CD14-positive monocyte (primary cell): ENCODE measurements at regions not wholly inside any gene's neighbourhood (a gene's known extent, or its start where the extent isn't known, plus 50 kb on each side); places are given as distances from the start of the nearest gene placed in this dataset.

Experiments
- DNase-seq, 3 donors: peaks; one replicate each; pipeline ENCODE4 v3.0.0-alpha.2; 2011 to 2022
- H2AFZ ChIP-seq: 2 replicates; pipeline ENCODE4 v1.6.0; 2012; ENCODE audit warnings: mild to moderate bottlenecking, low read depth, low read length, inconsistent platforms; ENCODE audit not compliant: insufficient read depth, poor library complexity, severe bottlenecking
- H3K27ac ChIP-seq, 2 donors: 1 replicate in 1 of 2; 2 replicates in 1 of 2; pipeline ENCODE4 v1.5.1; 2012 to 2013; ENCODE audit warnings: low read length in 2 of 2, control low read depth in 1 of 2, inconsistent platforms in 1 of 2, low read depth in 1 of 2, mild to moderate bottlenecking in 1 of 2
- H3K27me3 ChIP-seq, 2 donors: one replicate each; pipeline versions ENCODE4 v1.6.0 to v1.6.1; 2011 to 2013; ENCODE audit warnings: low read length in 2 of 2; ENCODE audit not compliant: control insufficient read depth in 2 of 2, insufficient read depth in 2 of 2
- H3K36me3 ChIP-seq, 2 donors: replicated peaks in 1 of 2; 1 replicate in 1 of 2; 2 replicates in 1 of 2; pipeline versions ENCODE4 v1.5.1 to v1.6.1; 2012 to 2013; ENCODE audit warnings: low read length in 2 of 2, control low read depth in 1 of 2, inconsistent platforms in 1 of 2, mild to moderate bottlenecking in 1 of 2; ENCODE audit not compliant: insufficient read depth in 2 of 2, control insufficient read depth in 1 of 2
- H3K4me1 ChIP-seq, 2 donors: 1 replicate in 1 of 2; 2 replicates in 1 of 2; pipeline versions ENCODE4 v1.5.1 to v1.6.1; 2012 to 2013; ENCODE audit warnings: low read length in 2 of 2, control low read depth in 1 of 2, inconsistent platforms in 1 of 2, mild to moderate bottlenecking in 1 of 2, moderate library complexity in 1 of 2; ENCODE audit not compliant: insufficient read depth in 2 of 2, control insufficient read depth in 1 of 2
- H3K4me2 ChIP-seq: replicated peaks from 2 replicates; pipeline ENCODE3; 2012; ENCODE audit warnings: low read length, moderate library complexity, mild to moderate bottlenecking; ENCODE audit not compliant: poor library complexity, severe bottlenecking; ENCODE audit errors: extremely low read depth
- H3K4me3 ChIP-seq, 3 experiments: fragments of 200-600 bp in 1 of 3; sonication (generic) in 1 of 3; replicated peaks in 1 of 3; 1 replicate in 2 of 3; 2 replicates in 1 of 3; pipeline ENCODE4 v1.5.1; 2011 to 2013; ENCODE audit warnings: low read length in 3 of 3, mild to moderate bottlenecking in 3 of 3, control low read depth in 2 of 3, low read depth in 2 of 3, inconsistent platforms in 1 of 3, moderate library complexity in 1 of 3
- H3K79me2 ChIP-seq: 2 replicates; pipeline ENCODE4 v1.6.0; 2012; ENCODE audit warnings: mild to moderate bottlenecking, control low read depth, inconsistent platforms, low read length, moderate library complexity; ENCODE audit not compliant: insufficient read depth
- H3K9ac ChIP-seq: 2 replicates; pipeline ENCODE4 v1.6.0; 2017; ENCODE audit warnings: low read length, mild to moderate bottlenecking; ENCODE audit not compliant: insufficient read depth, poor library complexity, severe bottlenecking
- H3K9me3 ChIP-seq, 2 donors: replicated peaks in 1 of 2; 1 replicate in 1 of 2; 2 replicates in 1 of 2; pipeline versions ENCODE4 v1.5.1 to v1.6.1; 2012 to 2013; ENCODE audit warnings: low read length in 2 of 2, control low read depth in 1 of 2; ENCODE audit not compliant: control insufficient read depth in 1 of 2, insufficient read depth in 1 of 2
- H4K20me1 ChIP-seq: 2 replicates; pipeline ENCODE4 v1.6.0; 2012; ENCODE audit warnings: mild to moderate bottlenecking, low read length, control low read depth, moderate library complexity; ENCODE audit not compliant: insufficient read depth
- H3K27ac Mint-ChIP-seq, 7 donors: one replicate each; pipeline ENCODE4 v1.8.0; 2020; ENCODE audit warnings: mild to moderate bottlenecking in 7 of 7, mixed read lengths in 7 of 7, moderate library complexity in 6 of 7, inconsistent platforms in 2 of 7
- H3K27me3 Mint-ChIP-seq, 3 donors: one replicate each; pipeline ENCODE4 v1.8.0; 2021 to 2022; ENCODE audit warnings: low read depth in 3 of 3, mild to moderate bottlenecking in 3 of 3, mixed read lengths in 3 of 3, moderate library complexity in 3 of 3, inconsistent platforms in 1 of 3
- H3K36me3 Mint-ChIP-seq, 2 donors: one replicate each; pipeline ENCODE4 v1.8.0; 2020; ENCODE audit warnings: mixed read lengths in 2 of 2, inconsistent platforms in 1 of 2, mild to moderate bottlenecking in 1 of 2
- H3K4me1 Mint-ChIP-seq: one replicate; pipeline ENCODE4 v1.8.0; 2020; ENCODE audit warnings: mild to moderate bottlenecking, mixed read lengths
- H3K4me3 Mint-ChIP-seq, 2 donors: one replicate each; pipeline ENCODE4 v1.8.0; 2020; ENCODE audit warnings: mild to moderate bottlenecking in 2 of 2, mixed read lengths in 2 of 2, moderate library complexity in 1 of 2
- H3K9me3 Mint-ChIP-seq, 7 donors: one replicate each; pipeline ENCODE4 v1.8.0; 2020 to 2022; ENCODE audit warnings: mixed read lengths in 7 of 7, mild to moderate bottlenecking in 6 of 7, moderate library complexity in 6 of 7, inconsistent platforms in 2 of 7
- WGBS: methylation state at CpG from one replicate; pipeline ENCODE4 v1.1.5; 2013; ENCODE audit warnings: missing lambda C conversion rate; ENCODE audit not compliant: insufficient coverage; 5-methylcytosine and 5-hydroxymethylcytosine counted together
- intact Hi-C, 2 donors: fragments of 100-400 bp; cut with micrococcal nuclease; formaldehyde crosslinking; loops; one replicate each; pipeline versions ENCODE4 v1.15.0 to v1.15.1; 2023
- TF ChIP-seq, protein P1 (sequence below): fragments of 200-600 bp; IDR thresholded peaks from one replicate; pipeline ENCODE4 v1.8.0; 2022; ENCODE audit warnings: antibody characterized with exemption, mild to moderate bottlenecking

DNA sequence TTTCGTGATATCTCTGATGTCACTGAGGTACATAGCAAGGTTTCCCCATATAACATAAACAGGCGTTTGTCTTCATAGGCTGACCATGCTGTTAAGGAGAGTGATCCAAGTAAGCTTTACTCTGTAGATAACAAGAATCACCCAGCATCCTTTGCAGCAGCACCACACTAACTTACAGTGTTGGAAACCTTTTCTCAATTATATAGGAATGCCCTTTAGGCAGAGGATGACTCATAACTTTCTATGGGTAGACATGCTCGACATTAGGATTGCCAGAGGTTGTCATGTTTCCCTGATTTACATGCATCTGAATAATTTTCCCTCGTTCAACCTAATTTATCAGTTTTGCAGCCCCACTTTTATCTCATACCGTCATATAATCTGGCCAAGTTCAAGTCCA is 870.0 kb upstream of the CDH9 start:
- DNase-seq: no peak
- Histone ChIP-seq H3K4me2 (no peak overlapping the region), H3K27ac (no peak overlapping the region), H3K9ac (no peak overlapping the region), H4K20me1 (no peaks in the 10 kb centered on the region), H3K4me3 (no peak overlapping the region), H3K9me3 (no peaks in the 10 kb centered on the region), H3K4me1 (no peaks in the 10 kb centered on the region), H2AFZ (no peak overlapping the region), H3K27me3 (no peaks in the 10 kb centered on the region), H3K79me2 (no peaks in the 10 kb centered on the region), H3K36me3 (no peaks in the 10 kb centered on the region)
- Mint-ChIP-seq H3K36me3 (no peaks in the 10 kb centered on the region), H3K9me3 (peaks cover 0 to 10% (median 2%) of the 10 kb centered on the region in 7 donors), H3K27me3 (no peaks in the 10 kb centered on the region), H3K4me3 (no peak overlapping the region), H3K4me1 (no peaks in the 10 kb centered on the region), H3K27ac (no peak overlapping the region)
- no CpG with 5 or more reads among the region's 5 CpGs for WGBS
- intact Hi-C loops: no loop called here
- TF ChIP-seq, protein P1, sequence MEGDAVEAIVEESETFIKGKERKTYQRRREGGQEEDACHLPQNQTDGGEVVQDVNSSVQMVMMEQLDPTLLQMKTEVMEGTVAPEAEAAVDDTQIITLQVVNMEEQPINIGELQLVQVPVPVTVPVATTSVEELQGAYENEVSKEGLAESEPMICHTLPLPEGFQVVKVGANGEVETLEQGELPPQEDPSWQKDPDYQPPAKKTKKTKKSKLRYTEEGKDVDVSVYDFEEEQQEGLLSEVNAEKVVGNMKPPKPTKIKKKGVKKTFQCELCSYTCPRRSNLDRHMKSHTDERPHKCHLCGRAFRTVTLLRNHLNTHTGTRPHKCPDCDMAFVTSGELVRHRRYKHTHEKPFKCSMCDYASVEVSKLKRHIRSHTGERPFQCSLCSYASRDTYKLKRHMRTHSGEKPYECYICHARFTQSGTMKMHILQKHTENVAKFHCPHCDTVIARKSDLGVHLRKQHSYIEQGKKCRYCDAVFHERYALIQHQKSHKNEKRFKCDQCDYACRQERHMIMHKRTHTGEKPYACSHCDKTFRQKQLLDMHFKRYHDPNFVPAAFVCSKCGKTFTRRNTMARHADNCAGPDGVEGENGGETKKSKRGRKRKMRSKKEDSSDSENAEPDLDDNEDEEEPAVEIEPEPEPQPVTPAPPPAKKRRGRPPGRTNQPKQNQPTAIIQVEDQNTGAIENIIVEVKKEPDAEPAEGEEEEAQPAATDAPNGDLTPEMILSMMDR: no peak

DNA sequence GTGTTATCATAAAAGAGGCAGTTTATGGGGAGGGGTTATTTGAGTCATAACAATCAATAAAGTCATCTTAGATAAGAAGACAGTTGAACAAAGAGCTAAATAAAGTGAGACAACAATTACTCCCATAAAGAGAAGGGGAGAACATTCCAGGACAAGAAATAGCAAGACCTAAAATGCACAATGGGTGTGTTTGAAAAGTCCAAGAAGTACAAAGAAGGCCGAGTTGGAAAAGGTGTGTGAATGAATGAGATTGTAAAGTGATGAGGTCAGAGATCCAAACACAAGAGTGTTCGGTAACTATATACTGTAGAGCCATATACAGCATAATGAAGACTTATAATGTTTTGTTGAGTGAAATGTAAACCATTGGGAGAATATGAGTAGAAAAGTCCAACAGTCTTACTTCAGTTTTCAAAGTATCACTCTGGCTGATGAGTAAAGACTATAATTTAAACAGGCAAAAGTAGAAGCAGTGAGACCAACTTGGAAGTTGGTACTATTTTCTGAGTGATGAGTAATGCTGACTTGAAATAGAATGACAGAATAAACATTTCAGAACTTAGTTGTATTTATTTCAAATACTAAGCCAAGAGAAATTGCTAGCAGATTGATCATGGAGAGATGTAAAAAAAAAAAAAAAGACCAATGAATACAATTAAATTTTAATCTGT is 868.7 kb upstream of the CDH9 start:
- H3K4me3 ChIP-seq: no peak overlapping the region
- Mint-ChIP-seq H3K27ac (no peak overlapping the region), H3K4me1 (no peaks in the 10 kb centered on the region), H3K27me3 (no peaks in the 10 kb centered on the region), H3K4me3 (no peak overlapping the region), H3K36me3 (no peaks in the 10 kb centered on the region), H3K9me3 (peaks cover 0 to 13% (median 4%) of the 10 kb centered on the region in 7 donors)
- DNase-seq: no peak
- no peaks in the 10 kb centered on the region for H4K20me1 ChIP-seq
- no peaks in the 10 kb centered on the region for H3K27me3 ChIP-seq
- intact Hi-C loops: no loop called here
- H3K36me3 ChIP-seq: no peaks in the 10 kb centered on the region
- no peak overlapping the region for H3K27ac ChIP-seq
- no peaks in the 10 kb centered on the region for H3K4me1 ChIP-seq
- peaks cover 0 to 8% of the 10 kb centered on the region in 2 donors for H3K9me3 ChIP-seq
- H2AFZ ChIP-seq: no peak overlapping the region
- no peaks in the 10 kb centered on the region for H3K79me2 ChIP-seq
- TF ChIP-seq, protein P1: no peak
- H3K9ac ChIP-seq: no peak overlapping the region
- no peak overlapping the region for H3K4me2 ChIP-seq
- 60% methylated on average over 1 of the region's 2 CpGs for WGBS
